ENCODE measurements at regions not wholly inside any gene's neighbourhood (a gene's known extent, or its start where the extent isn't known, plus 50 kb on each side); places are given as distances from the start of the nearest gene placed in this dataset.

DNA sequence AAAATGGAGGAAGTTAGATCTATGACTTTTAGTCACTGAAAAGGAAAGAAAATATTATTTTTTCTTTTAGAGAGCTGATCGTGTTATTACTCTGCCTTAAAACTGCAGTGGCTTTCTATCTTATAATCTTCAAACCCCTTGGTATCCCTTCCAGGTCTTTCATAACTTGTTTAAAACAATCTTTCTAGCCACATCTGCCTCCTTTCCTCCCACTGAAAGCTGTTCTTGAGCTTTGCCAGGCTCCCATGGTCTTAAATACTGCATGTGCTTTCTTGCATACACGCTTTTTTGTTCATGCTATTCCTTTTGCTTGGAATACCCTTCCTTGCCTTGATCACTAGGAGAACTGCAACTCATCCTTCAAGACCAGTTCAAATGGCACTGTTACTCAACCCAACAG is 65.9 kb upstream of the GADD45A start:
- Histone ChIP-seq H3K9me3 (ENCODE audit: low read depth) (no peaks in the 10 kb centered on the region), H3F3A (ENCODE audit: insufficient read depth) (peaks cover 9% of the 10 kb centered on the region; the same call in 1 of the 2 replicates), H3K9ac (peak overlapping the region; percentile 73), H3K27ac (peak overlapping the region; percentile 82), H3K36me3 (ENCODE audit: low read depth) (no peaks in the 10 kb centered on the region), H3K9me2 (ENCODE audit: insufficient read depth) (no peaks in the 10 kb centered on the region), H3K79me2 (ENCODE audit: insufficient read depth) (no peaks in the 10 kb centered on the region), H2AFZ (peak overlapping the region; percentile 70), H3K27me3 (replicated peaks; ENCODE audit: insufficient read depth) (no peaks in the 10 kb centered on the region), H3K4me1 (ENCODE audit: insufficient read depth) (peaks cover 20% of the 10 kb centered on the region), H3K4me3 (peak overlapping the region; percentile 67), H3K4me2 (ENCODE audit: unreplicated experiment) (peak overlapping the region; percentile 82), H4K20me1 (ENCODE audit: insufficient read depth) (no peaks in the 10 kb centered on the region)
- WGBS, 2 experiments (ENCODE audit: low coverage in 1 of 2, low lambda C conversion rate in 2 of 2, missing lambda C conversion rate in 2 of 2), result 5% methylated on average over 2 of the region's 2 CpGs
- in situ Hi-C loops (cut with MboI), result no loop called here
- TF ChIP-seq EZH2phosphoT487 (IDR thresholded peaks at IDR 0.05; ENCODE audit: insufficient read depth, low read depth) (no peak), EZH2 (IDR thresholded peaks at IDR 0.05; ENCODE audit: insufficient read depth, poor library complexity, severe bottlenecking) (no peak)
- peak; percentile 23 for DNase-seq

DNA sequence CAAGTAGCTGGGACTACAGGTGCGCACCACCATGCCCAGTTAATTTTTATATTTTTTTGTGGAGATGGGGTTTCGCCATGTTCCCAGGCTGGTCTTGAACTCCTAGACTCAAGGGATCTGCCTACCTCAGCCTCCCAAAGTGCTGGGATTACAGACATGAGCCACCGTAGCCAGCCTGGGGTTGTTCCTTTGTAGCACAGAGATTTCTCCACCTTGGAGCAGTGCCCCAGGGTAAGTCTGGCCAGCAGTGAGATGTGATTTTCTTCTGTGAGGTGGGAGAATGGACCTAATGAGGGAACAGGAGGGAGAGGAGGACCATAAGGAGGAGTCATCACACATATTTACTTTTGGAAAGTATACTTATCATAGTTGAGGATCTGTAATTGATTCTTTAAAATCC is 61.1 kb upstream of the GADD45A start:
- Histone ChIP-seq H3K9me3 (ENCODE audit: low read depth) (no peaks in the 10 kb centered on the region), H3K36me3 (ENCODE audit: low read depth) (no peaks in the 10 kb centered on the region), H3K4me2 (ENCODE audit: unreplicated experiment) (no peak overlapping the region), H3K4me3 (no peak overlapping the region), H3F3A (ENCODE audit: insufficient read depth) (peaks cover 12% of the 10 kb centered on the region; the same call in 1 of the 2 replicates), H3K4me1 (ENCODE audit: insufficient read depth) (peaks cover 7% of the 10 kb centered on the region), H3K9ac (no peak overlapping the region), H2AFZ (no peak overlapping the region), H3K9me2 (ENCODE audit: insufficient read depth) (no peaks in the 10 kb centered on the region), H3K27me3 (replicated peaks; ENCODE audit: insufficient read depth) (no peaks in the 10 kb centered on the region), H3K79me2 (ENCODE audit: insufficient read depth) (no peaks in the 10 kb centered on the region), H3K27ac (no peak overlapping the region), H4K20me1 (ENCODE audit: insufficient read depth) (no peaks in the 10 kb centered on the region)
- no peak for DNase-seq
- 88 to 93% methylated on average over 3 of the region's 3 CpGs for WGBS, 2 experiments (ENCODE audit: low coverage in 1 of 2, low lambda C conversion rate in 2 of 2, missing lambda C conversion rate in 2 of 2)
- in situ Hi-C loops (cut with MboI), result no loop called here
- TF ChIP-seq EZH2phosphoT487 (IDR thresholded peaks at IDR 0.05; ENCODE audit: insufficient read depth, low read depth) (no peak), EZH2 (IDR thresholded peaks at IDR 0.05; ENCODE audit: insufficient read depth, poor library complexity, severe bottlenecking) (no peak)

DNA sequence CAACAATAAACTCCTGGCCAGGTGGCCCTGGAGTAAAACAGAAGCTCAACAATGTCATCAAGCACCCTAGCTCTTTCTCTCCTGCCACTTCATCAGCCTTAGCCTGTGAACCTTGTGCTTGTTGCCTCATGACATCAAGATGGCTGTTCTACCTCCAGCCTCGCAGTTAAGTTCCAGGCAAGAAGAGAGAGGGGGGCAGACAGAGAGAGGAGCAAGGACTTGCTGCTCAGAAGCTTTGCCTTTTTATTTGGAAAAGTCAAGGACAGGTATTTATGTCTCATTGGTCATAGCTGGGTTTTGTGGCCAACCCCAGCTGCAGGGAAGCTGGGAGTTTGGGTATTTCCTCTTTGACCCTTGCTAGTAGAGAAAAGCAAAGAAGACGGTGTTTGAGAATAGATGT is 60.3 kb upstream of the GADD45A start:
- Histone ChIP-seq H3K36me3 (ENCODE audit: low read depth) (no peaks in the 10 kb centered on the region), H3K27me3 (replicated peaks; ENCODE audit: insufficient read depth) (no peaks in the 10 kb centered on the region), H3K27ac (no peak overlapping the region), H3K79me2 (ENCODE audit: insufficient read depth) (no peaks in the 10 kb centered on the region), H3K4me2 (ENCODE audit: unreplicated experiment) (no peak overlapping the region), H3F3A (ENCODE audit: insufficient read depth) (0 out of 2 replicates have a peak, but pooled peaks cover 9% of the 10 kb centered on the region), H3K9me3 (ENCODE audit: low read depth) (no peaks in the 10 kb centered on the region), H3K4me3 (no peak overlapping the region), H3K4me1 (ENCODE audit: insufficient read depth) (peaks cover 9% of the 10 kb centered on the region), H2AFZ (no peak overlapping the region), H3K9ac (no peak overlapping the region), H4K20me1 (ENCODE audit: insufficient read depth) (no peaks in the 10 kb centered on the region), H3K9me2 (ENCODE audit: insufficient read depth) (no peaks in the 10 kb centered on the region)
- DNase-seq, result no peak
- 88 to 96% methylated on average over 2 of the region's 2 CpGs for WGBS, 2 experiments (ENCODE audit: low coverage in 1 of 2, low lambda C conversion rate in 2 of 2, missing lambda C conversion rate in 2 of 2)
- TF ChIP-seq EZH2 (IDR thresholded peaks at IDR 0.05; ENCODE audit: insufficient read depth, poor library complexity, severe bottlenecking), result no peak
- TF ChIP-seq EZH2phosphoT487 (IDR thresholded peaks at IDR 0.05; ENCODE audit: insufficient read depth, low read depth), result no peak
- in situ Hi-C loops (cut with MboI), result no loop called here

DNA sequence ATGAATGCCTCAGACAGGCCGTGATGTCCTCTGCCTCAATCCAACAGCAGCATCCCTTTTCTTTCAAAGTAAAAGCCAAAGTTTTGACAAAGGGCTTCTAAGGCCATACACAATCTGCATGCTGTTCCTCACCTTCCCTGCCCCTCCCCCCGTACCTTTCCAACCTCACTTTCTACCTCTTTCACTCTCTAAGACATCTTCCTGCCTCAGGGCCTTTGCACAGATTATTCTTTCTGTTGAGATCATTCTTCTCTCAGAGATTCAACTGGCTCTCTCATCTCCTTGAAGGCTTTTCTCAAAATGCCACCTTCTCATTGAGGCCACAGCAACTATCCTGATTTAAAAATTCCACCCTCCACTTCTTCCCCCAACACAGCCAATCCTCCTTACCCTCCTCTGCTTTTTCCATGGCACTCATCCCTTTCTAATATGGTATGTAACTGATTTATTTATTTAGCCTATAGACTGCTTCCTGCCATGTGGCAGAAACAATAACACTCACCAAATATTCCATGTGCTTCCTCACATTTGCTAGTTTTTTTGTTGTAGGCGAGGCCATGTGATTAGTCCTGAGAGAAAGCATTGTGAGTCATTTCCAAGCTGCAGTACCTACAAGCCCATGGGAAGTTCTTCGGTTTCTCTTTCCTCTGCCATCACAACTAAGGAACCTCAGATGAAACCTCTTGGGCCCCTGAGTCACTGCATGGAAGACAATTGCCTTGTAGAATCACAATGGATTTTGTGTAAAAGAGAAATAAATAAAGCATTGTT is 58.7 kb upstream of the GADD45A start:
- H3K4me1 ChIP-seq (ENCODE audit: insufficient read depth), result peaks cover 15% of the 10 kb centered on the region
- H3K36me3 ChIP-seq (ENCODE audit: low read depth), result no peaks in the 10 kb centered on the region
- H2AFZ ChIP-seq, result no peak overlapping the region
- no peaks in the 10 kb centered on the region for H3K79me2 ChIP-seq (ENCODE audit: insufficient read depth)
- H3K9ac ChIP-seq, result no peak overlapping the region
- TF ChIP-seq EZH2phosphoT487 (IDR thresholded peaks at IDR 0.05; ENCODE audit: insufficient read depth, low read depth) (no peak), EZH2 (IDR thresholded peaks at IDR 0.05; ENCODE audit: insufficient read depth, poor library complexity, severe bottlenecking) (no peak)
- H4K20me1 ChIP-seq (ENCODE audit: insufficient read depth), result no peaks in the 10 kb centered on the region
- in situ Hi-C loops (cut with MboI), result no loop called here
- H3K27me3 ChIP-seq (replicated peaks; ENCODE audit: insufficient read depth), result no peaks in the 10 kb centered on the region
- no peak overlapping the region for H3K4me2 ChIP-seq (ENCODE audit: unreplicated experiment)
- no peak overlapping the region for H3K4me3 ChIP-seq
- no peaks in the 10 kb centered on the region for H3K9me2 ChIP-seq (ENCODE audit: insufficient read depth)
- 0 out of 2 replicates have a peak, but pooled peaks cover 8% of the 10 kb centered on the region for H3F3A ChIP-seq (ENCODE audit: insufficient read depth)
- 88 to 90% methylated on average over 4 of the region's 4 CpGs for WGBS, 2 experiments (ENCODE audit: low coverage in 1 of 2, low lambda C conversion rate in 2 of 2, missing lambda C conversion rate in 2 of 2)
- DNase-seq, result peak; percentile 67
- no peaks in the 10 kb centered on the region for H3K9me3 ChIP-seq (ENCODE audit: low read depth)
- no peak overlapping the region for H3K27ac ChIP-seq
